ENCODE measurements at regions not wholly inside any gene's neighbourhood (a gene's known extent, or its start where the extent isn't known, plus 50 kb on each side); places are given as distances from the start of the nearest gene placed in this dataset.

- TF ChIP-seq ZNF274 (IDR thresholded peaks at IDR 0.05; ENCODE audit: low read depth, low read length): no peak
- TF ChIP-seq SUZ12 (IDR thresholded peaks at IDR 0.05; ENCODE audit: extremely low read depth, insufficient read depth, insufficient read length): no peak
- no peak for TF ChIP-seq YY1 (IDR thresholded peaks at IDR 0.05; ENCODE audit: insufficient read depth, insufficient read length)
Observed at GRCh38 chr12:86414201-86414600, 158.0 kb upstream of the MGAT4C start.
